SKM-1 treated with dmso at 0.1 percent for 144 hours (cell line): ENCODE measurements at regions not wholly inside any gene's neighbourhood (a gene's known extent, or its start where the extent isn't known, plus 50 kb on each side); places are given as distances from the start of the nearest gene placed in this dataset.
"Not testable (repeated sequence)": the region's sequence is repeated elsewhere in the genome, so short reads cannot be mapped to it uniquely, and the experiment has no call there.

Experiments used
- DNase-seq: peaks from one replicate; lab custom pipeline; 2025; ENCODE audit not compliant: unreplicated experiment; lab: John Stamatoyannopoulos, UW

DNA sequence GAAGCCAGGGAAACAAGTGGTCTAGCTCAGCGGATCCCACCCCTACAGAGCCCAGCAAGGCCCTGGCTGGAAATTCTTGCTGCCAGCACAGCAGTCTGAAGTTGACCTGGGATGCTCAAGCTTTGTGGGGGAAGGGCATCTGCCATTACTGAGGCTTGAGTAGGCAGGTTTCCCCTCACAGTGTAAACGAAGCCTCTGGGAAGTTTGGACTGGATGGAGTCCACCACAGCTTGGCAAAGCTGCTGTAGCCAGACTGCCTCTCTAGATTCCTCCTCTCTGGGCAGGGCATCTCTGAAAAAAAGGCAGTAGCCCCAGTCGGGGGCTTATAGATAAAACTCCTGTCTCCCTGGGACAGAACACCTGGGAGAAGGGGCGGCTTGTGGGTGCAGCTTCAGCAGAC, 365.9 kb upstream of the SALL1 start:
- not testable (repeated sequence) for DNase-seq

DNA sequence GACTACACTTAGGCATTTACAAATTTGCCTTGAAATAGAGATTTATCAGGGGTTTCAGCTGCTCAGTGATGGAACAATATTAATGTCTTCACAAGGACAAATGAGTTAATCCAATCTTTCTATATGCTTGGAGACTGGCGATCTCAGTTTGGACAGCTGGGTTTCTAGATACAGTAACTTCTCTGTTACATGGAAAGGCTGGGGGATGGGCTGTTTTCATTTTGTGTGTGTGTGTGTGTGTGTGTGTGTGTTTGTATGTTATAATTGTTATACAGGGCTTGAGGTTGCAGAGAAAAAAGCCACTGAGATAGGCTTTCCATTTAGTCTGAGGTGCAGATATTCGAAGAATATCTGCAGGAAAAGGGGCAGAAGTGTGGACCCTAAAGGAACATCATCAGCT, 359.3 kb upstream of the SALL1 start:
- no peak for DNase-seq

DNA sequence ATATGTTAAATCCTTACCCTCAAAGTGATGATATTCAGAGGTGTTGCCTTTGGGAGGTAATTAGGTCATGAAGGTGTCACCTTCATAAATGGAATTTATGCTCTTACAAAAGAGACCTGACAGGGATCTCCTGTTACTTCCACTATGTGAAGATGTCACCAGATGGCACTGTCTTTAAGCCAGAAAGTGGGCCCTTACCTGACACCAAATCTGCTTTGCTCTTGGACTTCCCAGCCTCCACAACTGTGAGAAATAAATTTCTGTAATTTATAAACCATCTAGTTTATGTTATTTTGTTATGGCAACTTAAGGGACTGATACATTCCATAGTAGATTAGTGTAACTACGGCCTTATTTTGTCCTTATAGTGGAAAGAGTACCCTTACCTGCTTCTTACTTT, 358.3 kb upstream of the SALL1 start:
- DNase-seq, result no peak

DNA sequence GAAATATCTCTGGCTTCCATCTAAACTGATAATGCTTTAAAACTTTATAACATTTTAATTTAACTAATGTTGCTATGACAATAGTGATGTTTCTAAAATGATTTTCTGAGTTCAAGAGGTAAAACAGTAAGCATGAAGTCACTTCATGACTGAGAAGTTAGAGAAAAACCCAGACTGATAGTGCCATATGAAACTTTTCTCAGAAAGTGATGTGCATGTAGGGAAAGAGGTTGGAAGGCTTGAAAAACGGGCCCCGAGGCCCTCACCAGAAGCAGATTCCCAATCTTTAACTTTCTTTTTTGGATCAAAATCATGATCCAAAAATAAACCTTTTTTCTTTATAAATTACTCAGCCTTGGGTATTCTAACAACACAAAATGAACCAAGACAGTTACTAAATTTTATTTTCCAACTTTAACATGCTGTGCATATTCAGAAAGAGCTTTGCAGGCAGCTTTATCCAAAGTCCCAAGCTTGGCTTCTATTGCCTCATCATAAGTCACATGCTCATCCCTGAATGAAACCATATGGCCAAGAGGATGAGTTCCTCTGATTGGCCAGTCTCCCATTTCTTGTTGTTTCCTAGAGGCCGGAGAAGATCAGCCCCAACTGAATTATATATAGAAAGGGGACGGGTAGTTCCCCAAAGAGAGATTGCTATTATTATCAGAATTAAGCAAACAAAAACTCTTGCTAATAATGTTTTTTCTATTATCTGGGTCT, 357.6 kb upstream of the SALL1 start:
- DNase-seq, result no peak

DNA sequence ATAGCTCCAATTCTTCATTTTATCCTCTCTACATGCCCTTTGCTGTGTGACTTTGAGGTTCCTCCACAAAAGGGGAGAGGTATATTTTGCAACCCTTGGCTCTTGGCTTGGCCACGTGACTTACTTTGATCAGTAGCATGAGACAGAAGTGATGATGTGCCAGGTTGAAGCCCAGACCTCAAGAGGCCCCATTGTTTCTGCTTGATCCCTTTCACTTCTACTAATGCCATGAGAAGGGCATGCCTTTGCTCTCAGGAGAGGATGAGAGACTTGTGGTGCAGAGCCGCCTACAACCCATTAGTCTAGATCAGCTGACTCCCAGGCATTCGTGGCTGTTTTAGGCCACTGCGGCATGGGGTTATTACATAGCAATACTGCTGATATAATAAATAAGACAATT, 356.2 kb upstream of the SALL1 start:
- no peak for DNase-seq

DNA sequence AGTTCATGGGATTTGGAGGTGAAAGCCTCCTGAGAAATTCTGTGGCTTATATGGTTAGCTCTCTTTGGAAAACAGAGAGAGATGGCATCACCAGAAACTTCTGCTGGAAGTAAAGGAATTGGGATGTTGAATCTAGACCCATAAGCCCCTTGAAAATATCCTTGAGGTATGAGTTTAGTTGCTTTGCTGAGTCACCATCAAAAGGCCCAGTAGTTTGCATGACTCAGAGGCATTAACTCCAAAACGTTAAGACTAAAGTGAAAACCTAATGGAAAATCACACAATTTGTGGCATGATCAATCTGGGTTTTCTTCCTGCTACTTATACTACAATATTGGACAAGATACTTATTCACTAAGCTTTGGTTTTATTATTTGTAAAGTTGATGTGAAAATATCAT, 349.2 kb upstream of the SALL1 start:
- no peak for DNase-seq

DNA sequence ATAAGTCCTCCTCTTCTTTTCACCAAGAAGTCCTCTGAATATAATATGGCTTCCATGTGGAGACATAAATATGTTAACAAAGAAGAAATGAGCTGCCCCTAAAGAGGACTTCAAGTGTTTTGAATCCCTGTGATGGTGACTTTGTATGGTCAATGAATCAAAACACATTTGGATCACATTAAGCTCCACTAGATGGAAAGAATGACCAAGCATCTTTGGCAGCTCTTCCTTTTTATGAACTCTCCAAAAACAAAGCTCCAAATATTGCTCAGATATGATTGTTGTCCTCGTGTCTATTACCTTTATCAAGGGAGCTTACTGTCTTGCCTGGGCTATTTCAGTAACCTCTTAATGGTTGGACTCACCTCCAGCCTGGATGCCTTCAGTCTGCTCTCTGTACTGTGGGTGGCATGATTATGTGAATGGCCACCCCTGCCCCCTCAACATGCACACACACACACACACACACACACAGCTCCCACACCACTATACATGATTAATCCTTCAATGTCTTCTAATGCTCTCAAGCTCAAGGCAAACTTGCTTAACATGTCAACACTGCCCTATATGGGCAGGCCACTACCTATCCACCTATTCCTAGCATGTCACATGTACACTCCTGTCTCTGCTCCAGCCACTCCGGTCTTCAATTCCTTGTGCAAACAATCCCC, 346.6 kb upstream of the SALL1 start:
- no peak for DNase-seq

DNA sequence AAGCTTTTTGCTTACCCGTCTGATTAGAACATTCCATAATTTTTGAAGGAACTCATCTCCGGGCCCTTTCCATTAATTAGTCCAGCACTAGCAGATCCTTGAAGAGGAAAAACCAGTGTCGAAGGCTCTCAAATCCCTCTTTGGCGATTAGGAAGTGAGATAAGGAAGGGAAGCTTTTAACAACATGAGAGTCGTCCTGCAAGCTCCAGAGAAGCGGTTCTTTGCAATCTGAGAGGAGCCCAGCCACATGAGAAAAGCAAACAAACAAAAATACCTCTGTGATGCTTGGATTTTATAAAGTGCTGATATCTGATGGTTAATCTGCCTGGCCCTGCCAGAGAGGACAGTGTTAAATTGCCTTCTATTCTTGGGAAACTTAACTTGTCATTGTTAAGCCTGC, 339.8 kb upstream of the SALL1 start:
- DNase-seq, result no peak

DNA sequence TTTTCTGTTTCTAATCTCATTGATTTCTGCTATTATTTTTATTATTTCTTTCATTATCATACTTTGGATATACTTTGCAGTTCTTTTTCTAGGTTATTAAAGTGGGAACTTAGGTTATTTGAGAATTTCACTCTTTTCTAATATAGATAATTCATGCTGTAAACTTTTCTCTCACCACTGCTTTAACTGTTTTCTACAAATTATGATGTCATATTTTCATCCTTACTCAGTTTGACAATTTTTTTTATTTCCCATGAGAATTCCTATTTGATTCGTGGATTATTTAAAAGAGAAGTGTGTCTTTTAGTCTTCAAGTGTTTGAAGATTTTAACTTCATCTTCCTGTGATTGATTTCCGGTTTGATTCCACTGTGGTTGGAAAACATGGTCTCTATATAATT, 336.8 kb upstream of the SALL1 start:
- DNase-seq, result no peak

DNA sequence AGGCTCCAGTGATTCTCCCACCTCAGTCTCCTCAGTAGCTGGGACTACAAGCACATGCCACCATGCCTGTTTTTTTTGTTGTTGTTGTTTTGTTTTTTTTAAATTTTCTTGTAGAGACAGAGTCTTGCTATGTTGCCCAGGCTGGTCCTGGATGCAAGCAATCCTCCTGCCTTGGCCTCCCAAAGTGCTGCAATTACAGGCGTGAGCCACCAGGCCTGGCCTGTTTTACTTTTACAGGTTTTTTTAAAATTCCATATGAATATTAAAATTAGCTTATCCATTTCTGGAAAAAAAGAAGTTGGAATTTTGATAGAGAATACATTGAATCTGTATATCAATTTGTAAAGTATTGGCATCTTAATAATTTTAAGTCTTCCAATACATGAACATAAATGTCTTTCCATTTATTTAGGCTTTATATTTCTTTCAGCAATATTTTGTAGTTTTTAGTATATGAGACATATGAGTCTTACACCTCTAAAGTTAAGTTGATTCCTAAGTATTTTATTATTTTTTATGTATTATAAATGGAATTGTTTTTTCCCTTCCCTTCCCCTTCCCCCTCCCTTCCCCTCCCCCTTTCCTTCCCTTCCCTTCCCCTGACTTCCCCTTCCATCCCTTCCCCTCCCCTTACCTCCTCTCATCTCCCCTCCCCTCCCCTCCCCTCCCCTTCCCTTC, 323.5 kb upstream of the SALL1 start:
- DNase-seq, result no peak

DNA sequence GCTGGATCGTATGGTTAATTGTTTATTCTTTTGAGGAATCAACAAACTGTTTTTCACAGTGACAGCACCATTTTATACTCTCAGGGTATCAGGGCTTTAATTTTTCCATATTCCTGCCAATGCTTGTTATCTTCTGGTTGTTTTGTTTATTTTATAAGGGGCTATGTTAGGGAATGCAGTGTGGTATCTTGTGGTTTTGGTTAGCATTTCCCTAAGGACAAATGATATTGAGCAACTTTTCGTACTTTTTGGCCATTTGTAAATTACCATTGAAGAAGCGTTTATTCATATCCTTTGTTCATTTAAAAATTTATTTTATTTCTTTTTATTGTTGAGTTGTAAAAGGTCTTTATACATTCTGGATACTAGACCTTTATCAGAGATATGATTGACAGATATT, 322.0 kb upstream of the SALL1 start:
- DNase-seq, result no peak

DNA sequence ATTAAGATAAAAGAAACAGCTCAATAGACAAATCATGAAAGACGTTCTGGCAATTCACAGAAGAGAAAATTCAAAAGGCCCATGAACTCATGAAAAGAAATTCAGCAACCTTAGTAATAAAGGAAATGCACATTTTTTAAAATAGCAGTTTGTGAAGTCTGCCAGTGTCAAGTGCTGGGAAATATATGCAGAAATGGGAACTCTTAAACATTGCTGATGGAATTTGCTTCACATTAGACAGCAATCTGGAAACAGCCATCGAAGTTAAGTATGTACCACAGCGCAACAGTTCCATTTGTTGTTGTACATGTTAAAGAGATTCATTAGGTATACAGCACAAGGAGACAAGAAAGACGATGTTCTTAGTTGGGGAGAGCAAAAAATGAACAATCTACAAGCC, 319.4 kb upstream of the SALL1 start:
- DNase-seq, result no peak

DNA sequence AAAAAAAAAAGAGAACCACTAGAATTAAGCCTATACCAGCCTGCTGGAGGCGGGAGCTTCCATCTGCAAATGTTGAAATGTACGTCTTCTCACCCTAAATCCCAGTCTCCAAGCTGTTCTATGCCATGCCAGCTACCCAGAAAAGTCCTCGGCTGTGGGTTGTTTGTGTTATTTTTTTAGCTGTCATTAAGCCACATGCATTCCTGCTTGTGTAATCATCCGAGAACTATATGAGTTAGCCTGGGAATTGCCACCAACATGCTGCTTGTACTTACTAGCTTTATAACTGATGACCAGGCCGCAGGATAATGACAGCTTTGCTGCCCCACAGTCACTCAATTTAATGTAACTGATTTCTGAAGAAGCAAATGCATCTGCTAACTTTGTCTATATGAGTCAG, 313.9 kb upstream of the SALL1 start:
- no peak for DNase-seq

DNA sequence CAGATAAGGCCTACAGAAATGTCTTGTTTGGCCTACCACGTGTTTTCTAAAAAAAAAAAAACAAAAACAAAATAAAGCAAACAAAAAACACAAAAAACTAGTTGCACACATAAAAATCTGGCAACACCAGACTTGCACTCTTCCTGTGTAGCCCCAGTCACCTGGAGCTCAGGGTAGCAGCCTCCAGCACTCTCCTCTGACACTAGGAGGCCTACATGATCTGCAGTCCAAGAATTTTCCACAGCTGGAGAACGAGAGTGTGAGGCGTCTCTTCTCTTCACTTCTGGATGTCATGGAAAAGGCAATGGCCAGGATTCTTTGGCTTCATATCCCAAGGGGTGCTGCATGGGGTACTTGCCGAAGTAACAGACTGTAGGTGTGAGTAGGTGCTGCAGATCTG, 310.2 kb upstream of the SALL1 start:
- DNase-seq, result no peak

DNA sequence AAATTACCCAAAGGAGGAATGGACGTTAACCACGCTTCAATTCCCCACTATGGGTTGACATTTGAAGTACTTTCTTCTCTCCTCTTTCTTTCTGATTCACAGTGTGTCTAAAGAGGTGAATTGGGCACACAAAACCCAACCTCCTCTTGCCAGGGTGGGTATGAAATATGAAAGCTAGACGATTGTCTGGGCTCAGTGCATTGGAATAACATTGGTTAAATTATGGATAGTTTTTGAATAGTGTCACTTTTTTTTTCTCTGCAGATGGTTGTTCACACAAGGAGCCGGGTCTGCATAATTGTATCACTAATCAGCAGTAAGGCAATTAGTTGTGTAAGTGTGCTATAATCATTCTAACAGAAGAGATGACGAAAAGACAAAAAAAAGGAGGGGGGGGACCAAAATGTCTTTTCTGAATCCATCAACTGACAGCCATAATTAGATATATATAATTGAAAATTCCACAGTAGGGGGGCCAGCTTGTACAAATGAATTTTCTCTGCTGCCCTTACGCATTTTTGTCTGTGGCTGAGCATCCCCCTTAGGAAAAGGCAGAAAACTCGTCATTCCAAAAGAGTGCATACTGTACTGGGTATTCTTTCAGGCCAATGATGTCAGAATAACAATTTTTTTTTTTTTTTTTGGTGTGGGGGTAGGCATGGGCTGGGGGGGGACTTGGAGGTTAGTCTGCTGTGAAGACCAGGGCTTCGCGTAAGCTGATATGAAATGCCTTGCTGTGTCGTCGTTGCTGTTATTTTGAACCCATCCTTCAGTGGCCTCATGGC, 307.5 kb upstream of the SALL1 start:
- DNase-seq, result no peak

DNA sequence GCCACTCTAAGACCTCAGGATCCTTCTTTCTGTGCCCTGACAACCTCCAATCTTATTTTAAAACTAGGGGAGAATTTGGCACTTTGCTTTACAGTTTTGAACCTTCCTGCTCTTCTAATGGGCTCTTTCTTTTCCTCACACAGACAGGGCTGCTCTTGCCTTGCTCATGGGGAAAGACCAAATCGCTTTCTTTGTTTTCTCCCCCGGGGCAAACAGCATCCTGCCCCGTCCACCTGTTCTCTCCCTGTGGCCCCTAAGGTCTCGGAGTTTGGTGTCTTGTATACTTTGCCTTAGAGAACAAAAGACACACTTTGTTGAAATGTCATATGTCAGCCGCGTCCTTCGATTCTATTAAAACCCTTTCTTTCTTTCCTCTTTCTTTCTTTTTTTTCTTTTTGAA, 306.7 kb upstream of the SALL1 start:
- no peak for DNase-seq

DNA sequence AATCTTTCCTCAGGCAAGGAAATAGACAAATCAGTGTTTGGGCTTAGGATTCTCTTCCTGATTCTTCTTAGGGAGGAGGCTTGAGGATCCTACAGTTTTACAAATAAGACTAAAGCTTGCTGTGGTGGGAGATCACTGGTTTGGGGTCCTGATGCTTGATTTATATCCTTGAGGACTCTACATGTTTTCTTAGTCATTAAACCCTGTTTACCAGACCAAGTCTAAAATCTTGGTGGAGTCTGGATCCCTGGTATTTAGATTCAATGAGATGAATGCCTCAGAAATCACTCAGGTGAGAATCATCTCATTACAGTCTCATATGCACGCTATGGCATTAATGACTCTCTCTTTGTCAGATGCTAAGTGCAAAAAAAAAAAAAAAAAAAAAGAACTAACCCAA, 304.3 kb upstream of the SALL1 start:
- no peak for DNase-seq

DNA sequence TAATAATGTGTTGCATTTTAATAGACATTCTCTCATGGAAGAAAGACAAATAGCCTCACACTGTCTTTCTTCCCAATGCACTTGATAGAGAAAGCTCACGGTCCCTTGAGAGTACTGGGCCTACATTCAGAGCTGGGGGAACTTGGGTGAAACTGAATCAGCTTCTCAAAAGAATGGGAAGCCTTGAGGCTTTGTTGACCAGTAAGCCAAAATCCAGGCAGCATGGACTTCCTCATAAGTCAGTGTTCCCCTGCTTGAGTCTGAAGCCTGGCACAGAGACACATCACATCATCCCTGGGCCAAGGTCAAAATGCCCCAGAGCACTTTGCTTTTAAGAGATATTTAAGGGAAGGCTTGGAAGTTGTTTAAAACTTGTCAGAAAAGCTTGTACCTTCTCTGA, 302.2 kb upstream of the SALL1 start:
- no peak for DNase-seq

DNA sequence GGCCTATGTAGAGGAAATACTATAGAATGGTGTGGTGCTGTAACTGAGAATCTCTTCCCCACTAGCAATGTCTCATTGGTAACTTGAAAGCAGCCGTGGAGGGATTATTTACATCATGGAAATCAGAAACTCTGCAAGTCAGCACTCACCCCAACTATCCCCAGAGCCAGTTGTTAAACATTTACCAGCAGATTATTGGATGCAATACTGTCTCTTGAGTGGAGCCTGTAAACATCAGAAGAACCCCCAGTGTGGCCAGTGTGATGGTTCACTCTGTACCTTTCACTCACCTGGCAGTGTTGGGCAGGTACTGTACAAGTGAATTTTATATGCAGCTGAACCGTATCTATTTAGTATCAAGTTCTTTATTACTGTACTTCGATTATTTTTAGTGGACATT, 299.8 kb upstream of the SALL1 start:
- DNase-seq, result no peak

DNA sequence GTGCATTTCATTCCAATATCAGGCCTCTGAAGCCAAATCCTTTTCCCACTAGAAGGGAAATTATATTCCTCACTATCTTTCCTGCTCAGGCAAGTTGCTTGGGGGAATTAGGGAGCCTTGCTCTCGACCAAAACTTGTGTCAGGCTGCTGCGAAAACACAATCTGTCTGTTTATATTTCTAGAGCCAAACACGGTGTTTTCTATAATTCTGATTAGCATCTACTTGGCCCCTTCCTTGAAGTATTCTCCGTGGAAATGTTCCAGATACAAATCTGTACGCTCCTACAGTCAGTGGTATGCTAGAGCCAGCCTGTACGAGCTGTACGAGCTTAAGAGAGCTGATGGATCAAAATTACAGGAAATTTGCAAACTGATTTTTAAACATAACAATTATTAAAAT, 299.3 kb upstream of the SALL1 start:
- no peak for DNase-seq

DNA sequence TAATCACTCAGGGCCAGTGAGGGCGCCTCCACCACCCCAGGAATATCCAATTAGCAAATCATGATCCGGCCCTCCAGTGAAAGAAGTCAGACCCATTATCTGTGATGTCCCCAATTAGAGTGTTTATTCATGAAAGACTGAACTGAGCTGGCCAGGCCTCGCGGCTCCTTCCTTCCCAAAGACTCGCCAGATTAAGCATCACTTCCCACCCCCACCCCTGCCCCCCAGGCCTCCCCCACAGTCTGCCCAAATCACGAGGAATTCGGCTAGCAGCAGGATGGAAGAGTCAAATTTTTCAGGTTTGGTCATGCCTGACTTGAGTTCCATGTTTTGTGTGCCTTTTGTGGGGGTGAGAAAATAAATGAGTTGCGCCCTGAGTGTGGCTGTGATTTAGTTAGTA, 298.4 kb upstream of the SALL1 start:
- DNase-seq, result no peak

DNA sequence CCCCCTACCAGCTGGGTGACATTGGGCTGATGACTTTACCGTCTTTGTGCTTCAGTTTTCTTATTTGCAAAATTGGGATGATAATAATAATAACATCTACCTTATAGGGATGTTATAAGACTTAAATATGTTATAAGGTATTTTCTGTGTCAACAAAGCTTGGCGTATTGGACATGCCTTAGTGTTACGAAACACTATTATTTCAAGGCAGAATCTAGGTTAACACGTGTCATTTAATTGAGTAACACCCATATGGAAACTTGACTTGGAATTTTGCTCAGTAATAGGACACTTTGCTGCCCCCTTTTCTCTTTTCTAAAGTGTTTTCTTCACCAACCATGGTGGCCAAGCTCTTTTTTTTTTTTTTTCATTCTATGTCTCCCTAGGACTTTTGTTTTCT, 294.2 kb upstream of the SALL1 start:
- DNase-seq, result no peak
